GM08714 (cell line): ENCODE measurements at regions not wholly inside any gene's neighbourhood (a gene's known extent, or its start where the extent isn't known, plus 50 kb on each side); places are given as distances from the start of the nearest gene placed in this dataset.

Experiments used
- H3K4me3 ChIP-seq: fragments of 200-500 bp; sonication (Bioruptor generic); 2 replicates; pipeline ENCODE4 v1.5.1; 2014; ENCODE audit warnings: mild to moderate bottlenecking, low read length, inconsistent platforms
- ZNF274 ChIP-seq: IDR thresholded peaks from 2 replicates; pipeline ENCODE4 v1.6.1; 2012; ENCODE audit warnings: mild to moderate bottlenecking, low read depth, low read length

DNA sequence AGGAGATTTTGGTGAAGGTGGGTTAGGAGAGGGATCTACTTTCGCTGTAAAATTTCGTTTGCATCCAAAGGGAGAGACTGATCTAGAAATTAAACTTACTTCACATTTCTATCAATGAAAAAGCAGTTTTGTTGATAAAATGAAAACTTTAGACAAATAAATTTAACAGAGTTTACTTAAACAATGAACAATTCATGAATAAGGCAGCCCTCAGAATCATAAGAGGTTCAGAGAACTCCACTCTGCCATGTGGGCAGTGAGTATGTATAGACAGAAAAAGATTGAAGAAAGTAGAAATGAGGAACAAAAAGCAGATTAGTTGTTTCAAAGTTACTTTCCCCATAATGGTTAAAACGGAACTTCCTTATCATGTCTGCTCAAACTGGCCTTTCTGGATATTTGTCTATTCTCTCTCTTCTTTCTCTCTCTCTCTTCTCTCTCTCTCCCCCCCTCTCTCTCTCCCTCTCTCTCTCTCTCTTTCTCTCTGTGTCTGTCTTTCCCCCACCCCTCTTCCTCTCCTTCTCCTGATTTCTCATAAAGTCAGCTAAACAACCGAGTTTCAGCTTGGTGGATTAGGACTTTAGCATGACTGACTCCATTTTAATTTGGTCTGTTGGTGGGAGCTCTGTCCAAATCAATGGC lies 248.9 kb downstream of the TJP1 start:
- no peak overlapping the region for H3K4me3 ChIP-seq
- no peak for TF ChIP-seq ZNF274

DNA sequence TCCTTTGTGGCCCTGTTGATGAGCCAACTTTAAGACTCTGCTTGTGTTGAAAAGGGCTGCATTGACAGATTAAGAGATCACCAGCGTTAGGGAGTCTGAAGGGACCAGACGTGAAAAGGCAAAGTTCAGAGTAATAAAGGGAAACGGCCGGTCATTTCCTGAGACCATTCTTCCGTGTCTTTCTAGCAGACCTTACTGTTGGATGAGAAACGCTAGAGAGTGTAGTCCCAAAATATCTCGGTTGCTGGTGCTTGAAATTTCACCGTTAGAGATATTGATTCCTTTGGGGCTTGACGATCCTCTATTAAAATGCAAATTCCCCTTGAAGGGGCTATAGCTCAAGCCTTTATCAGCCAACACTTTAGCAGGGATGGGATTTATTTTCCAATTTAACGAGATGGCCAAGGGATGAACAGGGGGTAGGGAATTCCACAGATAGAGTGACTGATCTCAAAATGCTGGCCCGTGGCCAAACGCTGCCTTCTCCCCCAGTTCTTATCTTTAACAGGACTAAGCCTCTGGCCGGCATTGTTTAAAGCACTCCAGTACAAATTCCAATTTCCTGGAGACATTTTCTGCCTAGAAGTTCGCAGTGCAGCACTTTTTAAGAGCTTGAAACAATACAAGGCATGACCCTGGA lies 250.4 kb downstream of the TJP1 start:
- no peak overlapping the region for H3K4me3 ChIP-seq
- no peak for TF ChIP-seq ZNF274

DNA sequence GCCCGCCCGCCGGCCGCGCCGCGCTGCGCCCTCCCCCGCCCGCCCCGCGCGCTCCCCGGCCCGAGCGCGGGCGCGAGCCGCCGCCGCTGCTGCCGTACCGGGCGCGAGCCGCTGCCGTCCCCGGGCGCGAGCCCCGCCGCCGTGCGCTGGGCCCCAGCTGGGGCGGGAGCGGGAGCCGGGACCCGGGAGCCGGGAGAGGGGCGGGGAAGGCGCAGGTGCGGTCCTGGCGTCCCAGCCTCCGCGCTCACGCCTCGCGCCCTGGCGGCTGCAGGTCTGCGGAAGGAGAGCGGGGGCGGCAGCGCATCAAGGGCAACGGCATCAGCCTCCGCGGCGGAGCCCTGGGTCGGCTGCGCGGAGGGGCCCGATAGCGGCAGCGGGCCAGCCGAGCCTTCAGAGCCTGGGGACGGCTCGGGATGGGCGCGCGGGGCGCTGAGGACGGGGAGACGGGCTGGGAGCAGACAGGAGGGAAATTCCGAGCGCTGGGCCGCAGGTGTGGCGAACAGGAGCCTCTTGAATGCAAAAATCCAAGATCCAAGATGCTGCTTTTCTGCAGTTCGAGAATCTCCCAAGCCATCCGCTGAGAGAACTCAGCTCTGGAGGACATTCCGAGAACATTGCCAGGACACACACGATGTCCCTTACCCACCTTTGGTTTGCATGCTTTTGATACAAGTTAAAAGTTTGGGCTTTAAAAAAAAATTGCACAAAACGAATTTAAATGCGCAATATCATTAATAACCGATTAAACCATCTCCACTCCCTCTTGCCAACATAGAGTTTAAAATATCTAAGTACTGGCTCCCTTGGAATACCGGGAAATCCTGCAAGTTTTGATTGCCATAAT lies 251.1 kb downstream of the TJP1 start:
- no peak for TF ChIP-seq ZNF274
- no peak overlapping the region for H3K4me3 ChIP-seq

DNA sequence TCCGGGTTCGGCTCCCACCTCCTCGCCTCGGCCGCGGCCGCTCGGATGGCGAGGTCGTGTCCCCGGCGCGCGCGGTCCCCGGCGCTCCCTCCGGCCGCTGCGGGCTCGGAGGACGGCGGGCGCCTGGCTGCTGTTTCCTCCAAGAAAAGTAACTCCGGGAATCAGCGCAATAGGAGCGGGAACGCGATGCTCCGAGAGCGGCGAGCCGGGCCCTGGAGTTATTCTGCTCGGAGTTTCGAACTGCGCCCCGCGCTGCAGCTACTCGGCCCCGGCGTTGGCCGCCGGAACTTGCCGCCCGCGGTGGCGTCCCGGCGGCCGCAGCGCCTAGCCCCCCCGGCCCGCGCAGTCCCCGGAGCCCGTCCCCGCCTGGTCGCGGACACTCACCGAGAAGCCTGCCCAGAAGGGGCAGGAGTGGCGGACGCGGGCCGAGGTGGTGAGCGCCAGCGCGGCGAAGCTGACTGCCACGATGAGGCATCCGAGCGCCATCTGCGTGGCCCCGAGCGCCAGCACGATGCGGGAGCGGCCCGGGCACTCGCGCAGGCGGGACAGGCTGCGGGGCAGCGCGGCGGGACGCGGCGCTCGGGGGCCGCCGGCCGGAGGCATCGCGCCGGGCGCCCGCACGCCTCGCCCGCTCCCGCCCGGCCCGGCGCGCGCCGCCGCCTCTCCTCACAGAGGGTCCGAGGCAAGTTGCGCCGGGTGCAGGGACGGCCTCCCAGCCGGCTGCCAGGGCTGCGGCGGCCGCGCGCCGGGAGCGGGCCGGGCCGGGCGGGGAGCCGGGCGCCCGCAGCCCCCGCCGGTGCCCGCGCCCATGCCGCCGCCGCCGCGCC lies 251.9 kb downstream of the TJP1 start:
- TF ChIP-seq ZNF274 = no peak
- peak overlapping the region; percentile 24; the same call in 1 of the 2 replicates for H3K4me3 ChIP-seq

DNA sequence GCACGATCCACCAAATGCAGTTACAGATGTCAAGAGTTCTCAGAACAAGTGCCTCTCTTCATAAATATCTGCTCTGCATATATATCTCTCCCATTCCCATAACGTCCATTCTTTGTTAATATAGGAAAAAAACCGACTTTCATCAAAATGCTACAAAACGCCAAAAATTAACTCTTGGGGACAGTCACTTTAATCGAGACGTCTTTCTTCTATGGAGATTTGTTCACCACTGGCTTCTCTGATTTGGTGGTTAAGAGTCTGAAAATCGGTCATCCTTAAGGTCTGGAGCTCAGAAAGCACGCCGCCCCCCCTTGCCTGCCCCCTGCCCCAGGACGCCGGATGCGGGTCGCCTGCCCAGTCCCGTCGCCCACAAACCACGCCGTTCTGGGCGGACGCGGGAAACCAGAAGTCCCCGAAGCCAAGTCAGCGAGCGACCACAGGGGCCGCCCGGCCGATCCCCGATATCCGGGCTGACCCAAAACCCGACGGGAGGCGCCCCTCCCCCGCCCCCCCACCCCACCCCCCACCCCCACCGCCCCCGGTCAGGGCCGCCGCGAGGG lies 252.7 kb downstream of the TJP1 start:
- no peak for TF ChIP-seq ZNF274
- no peak overlapping the region for H3K4me3 ChIP-seq

DNA sequence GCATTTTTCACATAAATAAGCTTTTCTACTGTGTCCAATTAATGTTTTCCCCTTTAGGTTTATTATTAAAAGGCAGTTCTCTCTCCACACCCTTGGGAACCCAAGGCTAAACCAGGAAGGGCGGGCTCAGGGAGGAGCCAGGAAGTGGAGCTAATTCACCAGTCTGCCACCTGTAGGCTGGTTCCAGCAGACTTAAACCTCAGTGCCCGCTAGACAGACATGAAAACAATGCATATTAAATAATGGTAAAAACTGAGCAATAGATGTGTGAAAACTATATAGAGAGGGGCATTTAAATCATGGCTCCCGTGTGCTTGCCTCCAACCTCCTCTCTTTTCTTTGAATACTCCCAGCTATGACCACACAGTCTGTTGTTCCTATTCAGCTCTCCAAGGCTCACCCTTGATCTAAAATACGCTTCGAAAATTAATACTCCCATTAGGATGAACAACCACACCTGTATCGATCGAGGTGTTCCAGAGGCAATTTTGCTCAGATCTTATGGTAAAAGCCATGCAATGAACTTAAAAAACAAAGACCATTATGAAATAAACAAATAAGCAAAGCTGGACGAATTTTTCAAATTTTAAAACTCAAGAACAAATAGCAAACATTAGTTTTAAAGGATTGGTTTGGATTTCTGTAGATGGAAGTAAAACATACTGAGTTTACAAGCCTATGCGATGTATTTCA lies 253.3 kb downstream of the TJP1 start:
- TF ChIP-seq ZNF274 = no peak
- H3K4me3 ChIP-seq = no peak overlapping the region

DNA sequence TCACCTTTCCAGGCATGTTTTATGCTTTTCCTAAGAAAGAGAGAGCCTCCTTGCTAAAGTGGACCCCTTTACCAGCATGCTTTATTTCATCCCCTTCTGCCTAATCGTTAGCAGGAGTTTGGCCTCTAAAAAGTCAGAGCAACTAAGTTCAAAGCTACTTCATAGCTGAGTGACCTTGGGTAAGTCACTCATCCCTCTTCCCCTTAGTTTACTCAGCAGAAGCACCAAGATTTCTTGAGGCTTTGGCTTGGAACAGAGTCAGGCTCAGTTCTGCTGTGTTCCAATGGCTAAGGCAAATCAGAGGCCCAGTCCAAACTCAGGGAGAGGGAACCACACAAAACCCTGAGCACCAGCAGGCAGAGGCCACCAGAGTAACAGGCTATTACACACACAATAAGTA lies 254.9 kb downstream of the TJP1 start:
- H3K4me3 ChIP-seq = no peak overlapping the region
- no peak for TF ChIP-seq ZNF274

DNA sequence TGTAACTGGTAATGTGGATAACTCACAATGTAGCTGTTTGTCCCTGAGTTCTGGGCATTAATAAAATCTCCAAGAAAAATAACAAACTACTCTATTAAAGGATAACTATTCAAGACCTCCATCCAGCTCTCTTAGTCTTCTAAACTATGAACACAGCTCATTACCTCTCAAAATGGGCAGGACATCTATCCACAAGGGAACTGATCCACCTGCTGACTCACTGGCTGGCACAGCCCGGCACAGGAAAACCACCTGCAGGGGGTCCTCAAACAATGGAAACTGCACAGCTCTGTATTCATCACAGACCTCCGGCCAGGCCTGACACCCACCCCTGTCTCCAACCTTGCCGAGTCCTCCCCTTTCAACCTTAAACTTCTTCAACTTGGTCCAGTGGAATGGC lies 255.4 kb downstream of the TJP1 start:
- no peak overlapping the region for H3K4me3 ChIP-seq
- TF ChIP-seq ZNF274 = no peak

DNA sequence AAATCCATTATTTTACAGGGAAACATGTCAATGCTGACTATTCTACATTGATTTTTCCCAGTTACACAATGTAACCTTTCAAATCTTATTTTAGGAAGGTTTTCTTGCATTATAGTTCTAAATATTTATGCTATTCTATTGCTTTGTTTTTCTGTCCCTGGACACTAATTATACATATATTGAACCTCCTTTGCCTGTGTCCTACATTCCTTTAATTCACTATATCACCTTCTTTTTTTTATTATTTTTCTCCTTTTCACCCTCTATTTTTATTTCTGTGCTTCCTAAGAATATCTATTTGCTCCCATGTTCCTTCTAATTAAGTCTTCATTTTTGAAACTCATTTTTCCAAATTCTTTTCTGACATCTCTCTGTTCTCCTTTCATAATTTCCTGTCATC lies 259.2 kb downstream of the TJP1 start:
- H3K4me3 ChIP-seq = no peak overlapping the region
- TF ChIP-seq ZNF274 = no peak

DNA sequence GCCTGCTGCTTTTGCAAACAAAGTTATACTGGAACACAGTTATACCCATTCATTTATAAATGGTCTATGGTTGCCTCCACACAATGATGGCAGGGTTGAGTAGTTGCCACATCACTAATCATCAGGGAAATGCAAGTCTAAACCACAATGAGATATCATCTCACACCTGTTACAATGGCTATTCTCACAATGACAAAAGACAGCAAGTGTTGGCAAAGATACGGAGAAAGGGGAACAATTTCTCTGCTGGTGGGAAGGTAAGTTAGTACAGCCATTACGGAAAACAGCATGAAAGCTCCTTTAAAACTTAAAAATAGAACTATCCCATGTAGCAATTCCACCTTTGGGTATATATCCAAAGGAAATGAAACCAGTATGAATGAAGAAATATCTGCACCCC lies 261.4 kb downstream of the TJP1 start:
- no peak for TF ChIP-seq ZNF274
- H3K4me3 ChIP-seq = no peak overlapping the region

DNA sequence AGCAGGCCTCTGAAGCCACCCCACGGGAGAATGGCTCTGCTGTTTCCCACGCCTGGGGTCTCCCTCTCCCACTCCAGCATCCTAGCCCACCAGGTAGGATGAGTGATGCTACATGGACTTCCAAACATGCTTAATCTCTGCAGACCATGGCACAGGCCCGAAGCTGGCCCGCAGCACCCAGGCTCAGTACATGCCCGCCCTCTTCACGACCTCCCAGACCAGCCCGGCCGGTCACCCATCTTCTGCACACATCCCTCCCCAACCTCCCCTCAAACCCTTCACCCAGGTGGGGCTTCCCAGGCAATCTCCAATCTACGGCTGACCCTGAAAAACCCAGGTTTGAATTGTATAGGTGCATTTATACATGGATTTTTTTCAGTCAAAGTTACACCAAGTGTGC lies 264.0 kb downstream of the TJP1 start:
- TF ChIP-seq ZNF274 = no peak
- H3K4me3 ChIP-seq = no peak overlapping the region

DNA sequence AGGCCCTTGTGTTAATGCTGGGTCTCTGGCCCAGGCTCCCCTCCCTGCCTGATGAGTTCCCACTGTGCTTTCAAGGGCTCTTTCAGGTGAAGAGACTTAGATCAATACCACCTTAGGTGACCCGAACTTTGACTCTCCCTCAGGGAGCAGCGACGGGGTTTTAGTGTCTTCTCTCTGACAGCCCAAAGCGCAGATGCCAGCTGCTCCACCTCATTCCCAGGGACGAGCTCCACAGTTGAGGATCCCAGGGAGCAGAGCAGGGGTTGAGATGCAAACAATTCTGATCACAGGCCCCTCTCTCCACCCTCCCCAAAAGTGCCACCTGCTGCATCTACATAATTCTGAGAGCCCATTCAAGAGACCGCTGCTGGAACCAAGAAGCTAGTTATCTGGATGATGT lies 265.1 kb downstream of the TJP1 start:
- no peak for TF ChIP-seq ZNF274
- H3K4me3 ChIP-seq = no peak overlapping the region

DNA sequence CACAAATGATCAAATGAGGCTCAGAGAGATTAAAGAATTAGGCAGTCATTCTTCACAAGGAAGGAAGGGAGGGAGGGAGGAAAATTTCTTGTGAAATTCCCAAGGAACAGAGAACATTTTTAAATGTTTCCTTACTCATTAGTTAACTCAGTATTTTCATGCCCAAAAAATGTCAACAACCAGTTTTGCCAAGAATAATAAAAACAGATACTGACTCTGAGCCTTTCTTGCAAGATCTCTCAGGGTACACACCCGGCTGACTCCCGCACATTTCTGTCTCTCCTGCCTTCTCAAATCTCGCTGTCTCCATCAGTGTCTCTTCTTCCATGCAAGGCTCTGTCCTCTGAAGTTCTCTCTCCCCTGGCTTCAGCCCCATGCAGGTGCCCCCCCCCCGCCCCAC lies 265.9 kb downstream of the TJP1 start:
- TF ChIP-seq ZNF274 = no peak
- no peak overlapping the region for H3K4me3 ChIP-seq
